GM13977 (cell line): ENCODE measurements at regions not wholly inside any gene's neighbourhood (a gene's known extent, or its start where the extent isn't known, plus 50 kb on each side); places are given as distances from the start of the nearest gene placed in this dataset.

ENCODE experiments used
- DNase-seq: peaks from one replicate; pipeline ENCODE4 v3.0.0; 2012; ENCODE audit warnings: low spot score
- CTCF ChIP-seq: IDR thresholded peaks from 2 replicates; pipeline ENCODE4 v1.5.1; 2012; ENCODE audit warnings: mild to moderate bottlenecking, control low read depth; ENCODE audit not compliant: insufficient read depth; ENCODE audit errors: extremely low read depth, missing control alignments
- in situ Hi-C: fragments of 300-500 bp; cut with MboI; formaldehyde crosslinking; loops from one replicate; pipeline ENCODE4 v1.12.0; 2022; ENCODE audit warnings: low sequenced_read_pairs, low pct_unique_long_range_greater_than_20kb, mixed read lengths, inconsistent platforms; ENCODE audit not compliant: unreplicated experiment

DNA sequence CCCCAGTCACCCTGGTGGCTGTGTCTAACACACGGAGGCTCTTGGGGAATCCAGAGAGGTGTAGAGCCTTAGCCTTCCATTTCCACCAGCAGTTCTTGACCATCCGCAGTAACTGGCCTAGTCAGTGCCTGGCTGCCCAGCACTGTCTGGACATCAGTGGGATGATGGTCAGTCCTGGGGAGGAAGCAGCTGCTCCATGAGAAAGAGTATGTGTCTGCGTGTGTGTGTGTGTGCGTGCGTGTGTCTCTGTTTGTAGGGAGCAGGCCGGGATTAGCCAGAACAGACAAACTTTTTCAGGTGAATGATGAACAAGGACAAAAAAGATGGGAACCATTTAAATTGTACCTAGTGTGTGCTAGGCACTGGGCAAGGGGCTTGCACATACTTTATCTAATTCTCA lies 109.3 kb upstream of the SYT13 start:
- in situ Hi-C loops: loop anchor here (25.0 kb wide), 1 partner anchor 367 kb away; no protein-coding TSS in a partner anchor
- TF ChIP-seq CTCF: no peak
- DNase-seq: no peak

GRCh38 chr11:45394294-45395085 lies 108.3 kb upstream of the SYT13 start:
- no peak for DNase-seq
- in situ Hi-C loops: loop anchor here (25.0 kb wide), 1 partner anchor 368 kb away; no protein-coding TSS in a partner anchor
- TF ChIP-seq CTCF: no peak

DNA sequence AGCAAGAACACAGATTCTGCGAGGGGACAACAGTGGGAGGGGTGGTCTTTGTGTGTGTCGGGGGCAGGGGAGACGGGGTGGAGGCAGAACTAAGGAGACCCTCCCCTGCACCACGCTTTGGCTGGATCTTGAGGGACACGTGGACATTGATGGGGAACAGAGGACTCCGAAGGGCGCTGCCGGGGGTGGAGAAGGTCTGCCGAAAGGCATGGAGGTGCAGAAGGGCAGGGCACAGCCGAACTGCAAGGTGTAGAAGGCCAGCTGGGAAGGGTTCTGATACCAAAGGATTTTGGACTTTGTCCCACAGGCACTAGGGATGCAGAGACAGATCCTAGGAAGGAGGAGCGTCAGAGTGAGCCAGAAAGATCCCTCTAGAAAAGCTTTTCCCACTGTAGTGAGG lies 107.7 kb upstream of the SYT13 start:
- no peak for DNase-seq
- in situ Hi-C loops: loop anchor here (25.0 kb wide), 1 partner anchor 368 kb away; no protein-coding TSS in a partner anchor
- TF ChIP-seq CTCF: no peak

- TF ChIP-seq CTCF: no peak
- in situ Hi-C loops: loop anchor here (25.0 kb wide), 1 partner anchor 369 kb away; no protein-coding TSS in a partner anchor
- no peak for DNase-seq
Measured at GRCh38 chr11:45393334-45393733, 107.2 kb upstream of the SYT13 start.

- no peak for TF ChIP-seq CTCF
- in situ Hi-C loops: loop anchor here (25.0 kb wide), 1 partner anchor 370 kb away; no protein-coding TSS in a partner anchor
- DNase-seq: no peak
Measured at GRCh38 chr11:45392591-45393091, 106.5 kb upstream of the SYT13 start.

DNA sequence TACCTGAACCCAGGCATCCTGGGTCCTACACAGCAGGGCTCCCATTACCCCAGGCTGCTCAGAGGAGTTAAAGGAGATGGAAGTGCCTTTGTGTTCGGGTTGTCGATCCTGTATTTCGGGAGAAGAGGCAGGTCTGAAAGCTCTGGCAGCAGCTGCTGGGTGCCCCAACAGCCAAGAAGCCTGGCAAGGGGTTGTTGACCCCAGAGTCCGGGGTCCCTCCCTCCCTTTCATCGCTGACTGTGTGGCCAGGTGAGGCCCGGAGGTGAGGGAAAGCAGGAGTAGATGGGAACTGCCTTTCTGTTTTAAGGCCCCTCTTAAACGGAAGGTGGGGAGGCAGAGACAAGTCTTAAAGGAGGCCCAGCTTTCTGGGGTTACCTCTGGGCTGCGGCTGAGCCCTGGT lies 106.0 kb upstream of the SYT13 start:
- TF ChIP-seq CTCF: no peak
- no peak for DNase-seq
- in situ Hi-C loops: loop anchor here (25.0 kb wide), 1 partner anchor 370 kb away; no protein-coding TSS in a partner anchor
